ENCODE measurements at regions not wholly inside any gene's neighbourhood (a gene's known extent, or its start where the extent isn't known, plus 50 kb on each side); places are given as distances from the start of the nearest gene placed in this dataset.

GRCh38 chr11:113562576-113562975 is 87.4 kb upstream of the DRD2 start (continued):
- TF ChIP-seq STAT6 (CRISPR knock-in tag; IDR thresholded peaks at IDR 0.05; ENCODE audit: borderline replicate concordance), result no peak

- no peak for ATAC-seq
- CTCF ChIA-PET (ENCODE audit: low intra/inter-chr PET ratio, low total read pairs), result no interaction called here
- WGBS (ENCODE audit: low lambda C conversion rate), result 49% methylated on average over 4 of the region's 4 CpGs
- H3K4me2 ChIP-seq (ENCODE audit: low read depth, low read length), result no peak overlapping the region
- no peak for FAIRE-seq
- no peaks in the 10 kb centered on the region for H3K79me2 ChIP-seq (ENCODE audit: insufficient read depth, low read length)
- BruUV-seq (replicated peaks), result no TSS peak
- peaks cover 0 to 7% of the 10 kb centered on the region in 2 experiments; a peak in 1 of 5 replicates for H3K27me3 ChIP-seq (ENCODE audit: control insufficient read depth in 1 of 2, insufficient read depth in 2 of 2, low read length in 2 of 2)
- H4K20me1 ChIP-seq (ENCODE audit: insufficient read depth, low read length), result no peaks in the 10 kb centered on the region
- DNase-seq (ENCODE audit: low spot score), result no peak
- H2AFZ ChIP-seq (ENCODE audit: low read length), result no peak overlapping the region
- H3K9me3 ChIP-seq (ENCODE audit: low read length), result no peaks in the 10 kb centered on the region
- intact Hi-C loops (cut with micrococcal nuclease; ENCODE audit: unreplicated experiment) (loop anchor here (5.0 kb wide), 1 partner anchor 304 kb away; no protein-coding TSS in a partner anchor), in situ Hi-C loops (cut with HindIII; ENCODE audit: extremely low pct_ligation_motif_present, low pct_unique_long_range_greater_than_20kb) (no loop called here)
- H3K4me1 ChIP-seq (ENCODE audit: insufficient read depth, low read length), result no peaks in the 10 kb centered on the region
- H3K9ac ChIP-seq (ENCODE audit: insufficient read depth, low read depth, low read length), result no peak overlapping the region
- POLR2A ChIA-PET, result no interaction called here
- H3K4me3 ChIP-seq (replicated peaks in 1 of 3; ENCODE audit: insufficient read depth in 1 of 3, low read depth in 2 of 3, low read length in 3 of 3), result no peak overlapping the region
- no peaks in the 10 kb centered on the region for H3K36me3 ChIP-seq (replicated peaks in 1 of 2; ENCODE audit: control insufficient read depth in 1 of 2, insufficient read depth in 2 of 2, low read length in 2 of 2)
- no peak overlapping the region for H3K27ac ChIP-seq (ENCODE audit: extremely low read length, insufficient read depth, low read length)
- no peak for TF ChIP-seq ZNF12 (CRISPR knock-in tag; IDR thresholded peaks at IDR 0.05)
- no peak for TF ChIP-seq MTF1 (CRISPR knock-in tag; IDR thresholded peaks at IDR 0.05)
- no peak for TF ChIP-seq ZNF513 (CRISPR knock-in tag; conservative IDR thresholded peaks at IDR 0.05)
- no peak for TF ChIP-seq ZNF292 (CRISPR knock-in tag; IDR thresholded peaks at IDR 0.05; ENCODE audit: borderline replicate concordance, low read depth)
- TF ChIP-seq KMT2B (CRISPR knock-in tag; IDR thresholded peaks at IDR 0.05), result no peak
- TF ChIP-seq SUZ12 (IDR thresholded peaks at IDR 0.05; ENCODE audit: low read depth, low read length), result no peak
- no peak for TF ChIP-seq SMARCC2 (IDR thresholded peaks at IDR 0.05)
Observed at GRCh38 chr11:113557926-113558325, 82.7 kb upstream of the DRD2 start.

Measured in HepG2 (cell line).